ENCODE measurements at regions not wholly inside any gene's neighbourhood (a gene's known extent, or its start where the extent isn't known, plus 50 kb on each side); places are given as distances from the start of the nearest gene placed in this dataset.

DNA sequence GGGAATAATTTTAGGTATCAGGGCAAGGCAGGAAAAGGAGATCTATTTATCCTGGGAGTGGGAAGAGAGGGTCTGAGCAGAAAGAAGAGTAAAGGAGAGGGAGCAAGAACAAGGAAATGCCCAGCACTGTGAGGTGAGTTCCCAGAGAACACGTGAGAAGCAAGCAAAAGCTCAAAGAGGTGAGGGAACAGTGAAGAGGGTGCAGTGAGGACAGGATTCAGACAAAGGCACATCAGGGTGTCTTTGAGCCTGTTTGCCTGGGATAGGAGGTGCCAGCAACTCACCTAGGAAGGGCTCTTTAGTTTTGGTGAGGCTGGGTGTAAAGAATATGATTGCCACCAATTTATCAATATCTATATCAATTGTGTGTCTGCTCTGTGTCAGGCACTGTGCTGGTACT, 88.9 kb upstream of the NRXN3 start:
- H3K4me3 Mint-ChIP-seq = no peak overlapping the region
- H3K9me3 Mint-ChIP-seq = no peaks in the 10 kb centered on the region
- DNase-seq (ENCODE audit: low spot score in 2 of 2) = no peak
- no peak for ATAC-seq (replicated peaks; ENCODE audit: extremely low read depth, poor library complexity, severe bottlenecking)
- H3K27me3 Mint-ChIP-seq = no peaks in the 10 kb centered on the region
- H3K36me3 Mint-ChIP-seq (ENCODE audit: insufficient read depth) = no peaks in the 10 kb centered on the region
- no peaks in the 10 kb centered on the region for H3K4me1 Mint-ChIP-seq
- no peak overlapping the region for H3K27ac Mint-ChIP-seq (ENCODE audit: low read depth)

DNA sequence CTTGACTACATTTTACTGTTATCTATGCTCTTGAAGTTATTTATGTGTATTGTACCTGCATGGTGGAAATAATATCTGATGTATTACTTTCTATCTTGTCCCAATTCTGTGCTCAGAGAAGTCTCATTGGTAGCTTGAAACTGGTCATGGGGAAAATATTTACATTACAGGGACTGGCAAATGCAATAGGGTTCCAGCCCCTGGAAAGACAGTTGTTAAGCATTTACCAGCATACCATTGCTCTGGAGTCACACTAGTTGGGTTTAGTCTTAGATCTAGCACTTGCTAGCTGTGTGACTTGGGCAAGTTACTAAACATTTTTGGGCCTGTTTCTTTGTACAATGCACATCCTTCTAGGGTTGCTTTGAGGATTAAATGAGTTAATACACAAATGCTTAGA, 86.3 kb upstream of the NRXN3 start:
- Mint-ChIP-seq H3K36me3 (ENCODE audit: insufficient read depth) (no peaks in the 10 kb centered on the region), H3K27me3 (peaks cover 10% of the 10 kb centered on the region), H3K4me3 (no peak overlapping the region), H3K27ac (ENCODE audit: low read depth) (no peak overlapping the region), H3K9me3 (no peaks in the 10 kb centered on the region), H3K4me1 (no peaks in the 10 kb centered on the region)
- ATAC-seq (replicated peaks; ENCODE audit: extremely low read depth, poor library complexity, severe bottlenecking) (no peak), DNase-seq (ENCODE audit: low spot score in 2 of 2) (no peak)

DNA sequence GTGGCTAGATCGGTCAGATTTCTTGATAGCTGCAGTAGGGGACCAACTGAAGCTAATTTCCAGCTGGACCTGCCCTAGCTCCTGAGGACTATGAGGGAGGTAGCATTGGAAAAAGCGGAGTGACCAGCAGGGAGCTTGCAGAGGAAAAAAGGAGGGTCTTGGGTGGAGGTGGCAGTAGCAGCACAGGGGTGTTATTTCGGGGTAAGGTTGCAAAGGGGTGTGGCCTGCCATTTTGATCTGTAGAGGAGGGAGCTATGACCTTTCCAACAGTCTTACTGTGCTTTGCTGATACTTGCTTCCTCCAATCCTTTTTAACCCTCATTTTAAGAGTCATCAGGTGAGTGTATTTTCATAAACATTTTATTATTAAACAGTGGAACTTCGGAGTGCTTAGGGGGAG, 83.8 kb upstream of the NRXN3 start:
- ATAC-seq (replicated peaks; ENCODE audit: extremely low read depth, poor library complexity, severe bottlenecking) = no peak
- Mint-ChIP-seq H3K27me3 (peaks cover 28% of the 10 kb centered on the region), H3K27ac (ENCODE audit: low read depth) (no peak overlapping the region), H3K4me3 (no peak overlapping the region), H3K4me1 (no peaks in the 10 kb centered on the region), H3K36me3 (ENCODE audit: insufficient read depth) (no peaks in the 10 kb centered on the region), H3K9me3 (no peaks in the 10 kb centered on the region)
- DNase-seq (ENCODE audit: low spot score in 2 of 2) = no peak

DNA sequence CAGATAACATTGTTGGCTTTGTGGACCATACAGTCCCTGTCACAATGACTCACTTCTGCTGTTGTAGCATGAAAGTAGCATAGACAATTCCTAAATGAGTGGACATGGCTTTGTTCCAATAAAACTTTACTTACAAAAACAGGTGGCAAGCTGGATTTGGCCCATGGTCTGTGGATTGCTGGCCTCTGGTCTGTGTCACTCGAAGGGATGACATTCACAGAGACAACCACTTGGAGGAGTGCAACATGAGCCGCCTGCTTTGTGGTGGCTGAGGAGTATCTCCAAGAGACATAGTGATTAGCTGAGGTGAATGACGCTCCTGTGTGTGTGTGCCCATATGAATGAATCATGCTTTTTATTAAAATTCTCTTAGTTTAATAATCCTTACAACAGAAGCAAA, 81.3 kb upstream of the NRXN3 start:
- H3K36me3 Mint-ChIP-seq (ENCODE audit: insufficient read depth) = no peaks in the 10 kb centered on the region
- no peaks in the 10 kb centered on the region for H3K4me1 Mint-ChIP-seq

DNA sequence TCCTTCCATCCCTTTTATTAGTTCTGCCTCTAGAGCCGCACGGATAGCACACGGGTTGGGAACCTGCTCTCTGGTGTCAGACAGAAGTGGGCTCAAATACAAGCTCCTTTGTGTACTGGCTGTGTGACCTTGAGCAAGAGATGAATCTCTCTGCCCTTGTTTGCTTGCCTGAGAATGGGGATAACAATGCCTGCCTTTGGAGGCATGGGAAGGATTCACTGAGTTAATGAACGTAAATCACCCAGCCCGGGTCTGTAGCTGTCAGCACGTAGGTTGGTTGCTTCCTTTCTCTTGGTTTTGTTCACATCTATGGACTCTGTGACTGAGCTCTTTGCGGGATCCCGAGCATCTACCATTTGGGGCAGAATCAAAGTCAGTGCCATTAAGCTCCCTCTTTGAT, 79.3 kb upstream of the NRXN3 start:
- no peak for DNase-seq (ENCODE audit: low spot score in 2 of 2)
- Mint-ChIP-seq H3K9me3 (no peaks in the 10 kb centered on the region), H3K27me3 (peaks cover 39% of the 10 kb centered on the region), H3K27ac (ENCODE audit: low read depth) (no peak overlapping the region), H3K36me3 (ENCODE audit: insufficient read depth) (no peaks in the 10 kb centered on the region), H3K4me3 (no peak overlapping the region), H3K4me1 (no peaks in the 10 kb centered on the region)
- ATAC-seq (replicated peaks; ENCODE audit: extremely low read depth, poor library complexity, severe bottlenecking) = no peak

More for the DNA sequence above, 81.3 kb upstream of the NRXN3 start:
- DNase-seq (ENCODE audit: low spot score in 2 of 2) = no peak
- Mint-ChIP-seq H3K27ac (ENCODE audit: low read depth) (no peak overlapping the region), H3K4me3 (no peak overlapping the region), H3K9me3 (no peaks in the 10 kb centered on the region), H3K27me3 (peaks cover 39% of the 10 kb centered on the region)
- no peak for ATAC-seq (replicated peaks; ENCODE audit: extremely low read depth, poor library complexity, severe bottlenecking)

DNA sequence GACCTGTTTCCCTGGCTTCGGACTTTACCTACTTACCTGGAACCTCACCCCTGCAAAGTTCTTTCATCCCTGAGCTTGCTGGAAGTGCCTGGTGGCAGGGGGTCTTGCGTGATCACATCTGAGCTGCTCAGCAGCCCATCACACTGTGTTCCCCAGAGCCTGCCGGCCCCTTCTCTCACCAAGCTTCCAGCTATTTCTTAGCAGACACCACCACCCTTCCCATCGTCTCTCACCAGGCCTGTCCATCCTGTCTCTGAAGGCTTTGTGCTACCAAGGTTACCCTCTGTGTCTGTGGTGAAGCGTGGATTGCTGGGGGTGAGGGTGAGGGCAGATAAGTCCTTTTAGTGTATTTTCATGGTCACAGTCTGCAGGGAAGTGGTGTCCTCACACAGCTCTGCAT, 78.8 kb upstream of the NRXN3 start:
- Mint-ChIP-seq H3K27me3 (peaks cover 39% of the 10 kb centered on the region), H3K4me1 (no peaks in the 10 kb centered on the region), H3K27ac (ENCODE audit: low read depth) (no peak overlapping the region), H3K36me3 (ENCODE audit: insufficient read depth) (no peaks in the 10 kb centered on the region), H3K9me3 (no peaks in the 10 kb centered on the region), H3K4me3 (no peak overlapping the region)
- no peak for ATAC-seq (replicated peaks; ENCODE audit: extremely low read depth, poor library complexity, severe bottlenecking)
- DNase-seq (ENCODE audit: low spot score in 2 of 2) = no peak

DNA sequence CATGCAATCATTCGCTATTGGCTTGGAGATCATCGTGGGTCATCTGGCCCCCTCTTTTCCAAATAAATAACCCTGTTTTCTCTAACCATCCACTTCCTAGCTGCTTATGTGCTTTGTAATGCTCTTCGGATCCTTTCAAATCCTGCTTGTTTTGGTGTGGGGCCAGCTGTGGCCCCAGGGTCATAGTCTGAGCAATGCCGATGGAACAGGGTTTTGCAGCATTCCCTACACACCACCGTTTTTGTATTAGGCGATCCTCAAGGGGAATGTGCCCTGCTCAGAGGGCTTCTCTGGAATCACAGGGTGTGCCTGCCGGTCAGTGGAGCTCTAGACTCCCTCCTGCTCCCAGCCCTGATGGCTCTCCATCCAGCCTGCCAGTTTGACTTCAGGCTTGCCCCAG, 78.1 kb upstream of the NRXN3 start:
- peaks cover 39% of the 10 kb centered on the region for H3K27me3 Mint-ChIP-seq
- H3K9me3 Mint-ChIP-seq = no peaks in the 10 kb centered on the region
- no peak for ATAC-seq (replicated peaks; ENCODE audit: extremely low read depth, poor library complexity, severe bottlenecking)
- no peaks in the 10 kb centered on the region for H3K36me3 Mint-ChIP-seq (ENCODE audit: insufficient read depth)
- H3K27ac Mint-ChIP-seq (ENCODE audit: low read depth) = no peak overlapping the region
- H3K4me1 Mint-ChIP-seq = no peaks in the 10 kb centered on the region
- H3K4me3 Mint-ChIP-seq = no peak overlapping the region
- no peak for DNase-seq (ENCODE audit: low spot score in 2 of 2)

DNA sequence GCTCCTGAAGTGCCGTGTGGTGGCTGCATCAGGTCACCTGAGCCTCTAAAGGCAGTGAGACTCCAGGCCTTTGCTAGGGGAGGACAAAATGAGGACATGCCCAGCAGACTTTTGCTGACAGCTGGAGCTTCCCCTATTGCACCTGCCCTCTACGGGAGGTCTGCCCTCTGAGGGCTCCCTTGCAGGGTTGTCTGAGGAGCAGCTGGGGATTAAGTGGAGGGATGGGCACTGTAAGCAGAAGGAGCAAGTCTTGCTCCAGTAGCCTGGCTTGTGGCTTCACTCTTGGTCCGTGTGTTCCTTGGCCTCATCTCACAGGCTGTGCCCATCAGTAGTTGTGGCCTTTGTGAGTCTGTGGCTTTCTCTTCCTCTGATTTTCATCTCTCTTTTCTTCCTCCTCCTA, 66.9 kb upstream of the NRXN3 start:
- Mint-ChIP-seq H3K36me3 (ENCODE audit: insufficient read depth) (no peaks in the 10 kb centered on the region), H3K27ac (ENCODE audit: low read depth) (no peak overlapping the region)
- ATAC-seq (replicated peaks; ENCODE audit: extremely low read depth, poor library complexity, severe bottlenecking) = no peak

DNA sequence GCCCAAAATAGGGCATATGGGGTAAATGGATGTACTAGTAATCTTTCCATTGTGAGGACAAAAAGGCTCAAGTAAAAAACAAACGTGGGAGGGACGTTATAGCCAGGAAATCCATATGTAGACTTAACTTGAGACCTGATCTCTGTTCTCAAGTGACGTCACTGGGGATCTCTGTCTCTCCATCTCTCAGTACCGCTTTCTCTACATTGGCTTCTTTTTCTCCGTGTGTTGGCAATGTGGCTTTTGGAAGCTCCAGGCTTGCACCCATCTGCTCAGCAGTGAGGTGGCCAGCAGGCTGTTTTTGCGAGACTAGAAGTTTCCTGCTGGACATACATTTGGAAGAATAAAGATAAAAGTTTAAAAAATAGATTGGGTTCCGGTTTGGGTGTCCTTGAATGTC, 66.0 kb upstream of the NRXN3 start:
- DNase-seq (ENCODE audit: low spot score in 2 of 2) = no peak
- Mint-ChIP-seq H3K27ac (ENCODE audit: low read depth) (no peak overlapping the region), H3K36me3 (ENCODE audit: insufficient read depth) (no peaks in the 10 kb centered on the region), H3K4me1 (no peaks in the 10 kb centered on the region), H3K9me3 (peaks cover 6% of the 10 kb centered on the region), H3K27me3 (no peaks in the 10 kb centered on the region), H3K4me3 (no peak overlapping the region)
- ATAC-seq (replicated peaks; ENCODE audit: extremely low read depth, poor library complexity, severe bottlenecking) = no peak

More for the DNA sequence above, 66.9 kb upstream of the NRXN3 start:
- no peak overlapping the region for H3K4me3 Mint-ChIP-seq
- H3K27me3 Mint-ChIP-seq = no peaks in the 10 kb centered on the region
- DNase-seq (ENCODE audit: low spot score in 2 of 2) = no peak
- no peaks in the 10 kb centered on the region for H3K9me3 Mint-ChIP-seq
- H3K4me1 Mint-ChIP-seq = no peaks in the 10 kb centered on the region

DNA sequence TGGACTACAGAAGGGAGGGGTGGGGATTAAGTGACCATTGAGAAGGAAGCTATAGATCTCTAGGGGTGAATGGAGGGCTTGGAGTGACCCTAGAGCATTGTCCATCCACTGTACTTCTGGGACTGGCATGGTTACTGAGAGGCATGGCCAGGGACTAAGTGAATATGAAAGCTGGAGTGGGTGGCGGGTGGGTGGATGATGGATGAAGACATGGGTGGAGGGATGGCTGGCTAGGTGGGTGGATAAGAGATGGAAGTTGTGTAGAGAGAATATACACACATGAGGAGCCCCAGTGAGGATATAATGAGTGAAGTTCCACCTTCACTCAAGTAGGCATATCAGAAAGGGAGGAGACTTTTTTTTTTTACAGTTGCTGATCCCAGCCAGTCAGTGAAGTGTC, 65.5 kb upstream of the NRXN3 start:
- Mint-ChIP-seq H3K4me3 (no peak overlapping the region), H3K36me3 (ENCODE audit: insufficient read depth) (no peaks in the 10 kb centered on the region), H3K27ac (ENCODE audit: low read depth) (no peak overlapping the region), H3K27me3 (no peaks in the 10 kb centered on the region), H3K4me1 (no peaks in the 10 kb centered on the region), H3K9me3 (peaks cover 6% of the 10 kb centered on the region)
- no peak for ATAC-seq (replicated peaks; ENCODE audit: extremely low read depth, poor library complexity, severe bottlenecking)
- no peak for DNase-seq (ENCODE audit: low spot score in 2 of 2)

DNA sequence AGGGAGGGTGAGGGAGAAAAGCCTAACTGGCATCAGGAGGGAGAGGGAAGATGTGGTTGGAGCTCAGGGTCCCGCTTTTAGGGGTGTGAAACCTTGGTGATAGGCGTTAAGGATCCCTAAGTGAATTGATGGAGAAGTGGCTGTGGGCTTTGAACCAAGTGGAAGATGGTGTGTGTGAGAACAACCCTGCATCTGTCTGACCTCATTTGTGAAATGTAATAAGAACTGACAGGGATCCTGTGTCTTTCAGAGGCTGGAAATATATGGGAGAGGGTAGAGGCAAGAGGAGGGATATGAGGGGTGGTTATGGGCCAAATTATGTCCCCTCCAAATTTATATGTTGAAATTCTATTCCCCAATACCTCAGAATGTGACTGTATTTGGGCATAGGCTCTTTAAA, 63.8 kb upstream of the NRXN3 start:
- no peak overlapping the region for H3K4me3 Mint-ChIP-seq
- H3K27ac Mint-ChIP-seq (ENCODE audit: low read depth) = no peak overlapping the region
- H3K4me1 Mint-ChIP-seq = no peaks in the 10 kb centered on the region
- no peaks in the 10 kb centered on the region for H3K36me3 Mint-ChIP-seq (ENCODE audit: insufficient read depth)
- H3K27me3 Mint-ChIP-seq = no peaks in the 10 kb centered on the region
- peaks cover 6% of the 10 kb centered on the region for H3K9me3 Mint-ChIP-seq
- no peak for ATAC-seq (replicated peaks; ENCODE audit: extremely low read depth, poor library complexity, severe bottlenecking)
- no peak for DNase-seq (ENCODE audit: low spot score in 2 of 2)

DNA sequence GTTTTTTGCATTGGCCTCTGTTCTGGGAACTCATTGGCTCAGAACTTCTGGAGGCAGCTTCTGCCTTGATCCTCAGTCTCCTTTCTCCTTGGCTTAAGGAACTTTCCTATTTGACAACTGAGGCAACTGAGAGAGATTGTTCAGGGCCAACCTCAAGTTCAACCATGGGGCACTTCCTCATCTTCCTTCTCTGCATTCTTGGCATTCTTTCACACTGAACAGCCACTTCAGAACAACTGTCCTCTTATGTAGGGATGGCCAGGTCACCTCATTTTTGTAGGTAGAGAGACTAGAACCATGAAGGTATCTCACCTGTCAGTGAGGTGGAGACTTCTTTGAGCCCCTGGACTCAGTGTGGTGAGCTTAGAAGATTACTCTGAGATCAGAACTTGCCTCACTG, 63.0 kb upstream of the NRXN3 start:
- peaks cover 6% of the 10 kb centered on the region for H3K9me3 Mint-ChIP-seq
- H3K4me1 Mint-ChIP-seq = no peaks in the 10 kb centered on the region
- no peak overlapping the region for H3K4me3 Mint-ChIP-seq
- ATAC-seq (replicated peaks; ENCODE audit: extremely low read depth, poor library complexity, severe bottlenecking) (no peak), DNase-seq (ENCODE audit: low spot score in 2 of 2) (no peak)
- no peaks in the 10 kb centered on the region for H3K36me3 Mint-ChIP-seq (ENCODE audit: insufficient read depth)
- no peak overlapping the region for H3K27ac Mint-ChIP-seq (ENCODE audit: low read depth)
- H3K27me3 Mint-ChIP-seq = no peaks in the 10 kb centered on the region

DNA sequence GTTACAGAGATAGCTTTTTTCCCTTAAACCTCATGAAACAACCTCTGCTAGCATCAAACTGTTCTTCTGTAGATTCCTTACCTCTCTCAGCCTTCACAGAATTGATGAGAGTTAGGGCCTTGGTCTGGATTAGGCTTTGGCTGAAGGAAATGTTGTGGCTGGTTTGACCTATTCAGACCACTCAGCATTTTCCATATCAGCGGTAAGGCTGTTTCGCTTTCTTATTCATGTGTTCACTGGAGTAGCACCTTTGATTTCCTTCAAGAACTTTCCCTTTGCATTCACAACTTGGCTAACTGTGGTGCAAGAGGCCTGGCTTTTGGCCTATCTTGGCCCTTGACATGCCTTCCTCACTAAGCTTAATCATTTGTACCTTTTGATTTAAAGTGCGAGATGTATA, 50.7 kb upstream of the NRXN3 start:
- ATAC-seq (replicated peaks; ENCODE audit: extremely low read depth, poor library complexity, severe bottlenecking) (no peak), DNase-seq (ENCODE audit: low spot score in 2 of 2) (no peak)
- Mint-ChIP-seq H3K4me1 (no peaks in the 10 kb centered on the region), H3K27ac (ENCODE audit: low read depth) (no peak overlapping the region), H3K27me3 (peaks cover 11% of the 10 kb centered on the region), H3K36me3 (ENCODE audit: insufficient read depth) (peaks cover 2% of the 10 kb centered on the region), H3K9me3 (peaks cover 6% of the 10 kb centered on the region), H3K4me3 (no peak overlapping the region)
